K562 (cell line): ENCODE measurements at regions not wholly inside any gene's neighbourhood (a gene's known extent, or its start where the extent isn't known, plus 50 kb on each side); places are given as distances from the start of the nearest gene placed in this dataset.
"Not testable (repeated sequence)": the region's sequence is repeated elsewhere in the genome, so short reads cannot be mapped to it uniquely, and the experiment has no call there.

ENCODE experiments used
- ATAC-seq: fragments of 200-7000 bp; cut with Tn5 transposase; 3 replicates; pipeline ENCODE4 v1.9.1; 2020; ENCODE audit warnings: moderate library complexity
- BruUV-seq: library from RNA; stranded (reverse); fragments of 400-500 nt; replicated peaks from 2 replicates; lab custom pipeline; 2021; lab: Mats Ljungman, UMichigan
- CTCF ChIA-PET: fragments of 300-600 bp; formaldehyde crosslinking; extraction: SDS; loops from one replicate; lab custom pipeline; 2021; ENCODE audit warnings: low intra/inter-chr PET ratio; lab: Yijun Ruan, JAX
- POLR2A ChIA-PET: fragments of 300-600, 350-650 bp; sonication (Branson Sonifier 250); formaldehyde crosslinking; extraction: SDS; loops from one replicate; lab custom pipeline; 2021; ENCODE audit warnings: antibody characterized with exemption, inconsistent platforms; lab: Yijun Ruan, JAX
- DNase-seq, 4 experiments: peaks; one replicate each; pipeline versions ENCODE4 v3.0.0 to v3.0.0-alpha.2; 2011 to 2018; ENCODE audit warnings: low spot score in 3 of 4, mixed read lengths in 3 of 4; ENCODE audit errors: extremely low read depth in 1 of 4
- FAIRE-seq: peaks from 2 replicates; lab custom pipeline; 2011; peaks lifted over from hg19 to GRCh38; lab: Jason Lieb, UNC
- H2AFZ ChIP-seq: 2 replicates; pipeline ENCODE4 v1.6.0; 2011; ENCODE audit warnings: low read depth, low read length, control low read depth, inconsistent platforms
- H3K27ac ChIP-seq: fragments of 200-600 bp; 3 replicates; pipeline ENCODE4 v1.8.0; 2011; ENCODE audit warnings: low read depth, mild to moderate bottlenecking, control low read depth, inconsistent platforms, low read length, moderate library complexity, mixed read lengths; ENCODE audit errors: extremely low read depth
- H3K27me3 ChIP-seq, 2 experiments: fragments of 300-600 bp in 1 of 2; 2 replicates in 1 of 2; 3 replicates in 1 of 2; pipeline versions ENCODE4 v1.6.0 to v1.8.0; 2011; ENCODE audit warnings: inconsistent platforms in 2 of 2, low read length in 2 of 2, mild to moderate bottlenecking in 1 of 2, mixed read lengths in 1 of 2, moderate library complexity in 1 of 2; ENCODE audit not compliant: control insufficient read depth in 2 of 2, insufficient read depth in 2 of 2
- H3K36me3 ChIP-seq: fragments of 300-600 bp; 3 replicates; pipeline ENCODE4 v1.8.0; 2011; ENCODE audit warnings: mild to moderate bottlenecking, low read length, inconsistent platforms; ENCODE audit not compliant: control insufficient read depth, insufficient read depth
- H3K4me1 ChIP-seq, 2 experiments: fragments of 200-600 bp in 1 of 2; replicated peaks in 1 of 2; 2 replicates in 1 of 2; 3 replicates in 1 of 2; pipeline versions ENCODE4 v1.5.1 to v1.8.0; 2011; ENCODE audit warnings: inconsistent platforms in 2 of 2, low read length in 2 of 2, mild to moderate bottlenecking in 1 of 2, mixed read lengths in 1 of 2, moderate library complexity in 1 of 2; ENCODE audit not compliant: control insufficient read depth in 2 of 2, insufficient read depth in 2 of 2
- H3K4me2 ChIP-seq: 2 replicates; pipeline ENCODE4 v1.6.1; 2011; ENCODE audit warnings: low read length, control low read depth, inconsistent platforms, mixed read lengths; ENCODE audit not compliant: insufficient read depth
- H3K4me3 ChIP-seq: fragments of 200-600 bp; sonication (generic), shearing (Covaris generic); 2 replicates; pipeline ENCODE4 v1.5.1; 2016; ENCODE audit warnings: control low read depth, inconsistent platforms
- H3K79me2 ChIP-seq: fragments of 200-600 bp; 3 replicates; pipeline ENCODE4 v1.8.0; 2011; ENCODE audit warnings: low read length, inconsistent platforms; ENCODE audit not compliant: control insufficient read depth, insufficient read depth
- H3K9ac ChIP-seq, 2 experiments: 2 replicates each; pipeline versions ENCODE4 v1.6.0 to v1.6.1; 2011; ENCODE audit warnings: low read depth in 2 of 2, low read length in 2 of 2, control low read depth in 1 of 2, inconsistent platforms in 1 of 2, mild to moderate bottlenecking in 1 of 2, mixed read lengths in 1 of 2; ENCODE audit not compliant: insufficient read depth in 1 of 2
- H3K9me1 ChIP-seq: one replicate; pipeline ENCODE4 v1.6.0; 2011; ENCODE audit warnings: inconsistent platforms, mild to moderate bottlenecking, low read length, moderate library complexity; ENCODE audit not compliant: control insufficient read depth, insufficient read depth
- H3K9me3 ChIP-seq: replicated peaks from 2 replicates; pipeline ENCODE4 v1.5.1; 2011; ENCODE audit warnings: low read depth, low read length, inconsistent platforms; ENCODE audit not compliant: control insufficient read depth, insufficient read depth
- H4K20me1 ChIP-seq: replicated peaks from 2 replicates; pipeline ENCODE4 v1.6.1; 2011; ENCODE audit warnings: low read length, inconsistent platforms, mixed read lengths; ENCODE audit not compliant: control insufficient read depth, insufficient read depth
- WGBS: fragments of 100-300 bp; shearing (Covaris generic); methylation state at CpG from one replicate; pipeline ENCODE4 v1.1.6; 2016; ENCODE audit warnings: low coverage, mixed read lengths; ENCODE audit not compliant: insufficient coverage; ENCODE audit errors: missing lambda C conversion rate; 5-methylcytosine and 5-hydroxymethylcytosine counted together
- in situ Hi-C: fragments of 300-500 bp; cut with MboI; formaldehyde crosslinking; loops from 4 replicates; pipeline ENCODE4 v1.15.0; 2018; ENCODE audit warnings: inconsistent platforms, mixed read lengths
- intact Hi-C: fragments of 100-400 bp; cut with micrococcal nuclease; formaldehyde crosslinking; loops from 2 replicates; pipeline ENCODE4 v1.14.2; 2022

DNA sequence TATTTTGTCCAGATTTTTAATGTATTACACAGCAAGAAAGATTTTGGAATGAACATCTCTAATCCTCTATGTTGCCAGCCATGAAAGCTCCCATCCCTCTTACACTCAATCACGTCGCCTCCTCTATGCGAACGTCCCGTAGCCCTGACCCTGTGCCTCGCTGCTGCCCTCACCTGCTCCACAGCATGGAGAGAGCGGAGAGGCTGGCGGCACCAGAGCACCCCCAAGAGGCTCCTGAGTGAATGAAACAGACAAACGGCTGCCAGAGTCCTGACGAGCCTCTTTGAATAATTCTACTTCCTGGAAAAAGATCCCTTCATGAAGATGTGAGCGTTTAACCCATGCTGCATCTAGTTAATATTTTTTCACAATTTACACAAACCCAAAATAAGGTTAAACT lies 111.1 kb downstream of the GOLGA6L6 start:
- H4K20me1 ChIP-seq, H3K36me3 ChIP-seq, FAIRE-seq, H3K9me3 ChIP-seq, H3K27ac ChIP-seq, POLR2A ChIA-PET, H3K4me2 ChIP-seq, in situ Hi-C loops, H3K9ac ChIP-seq, H3K9me1 ChIP-seq, H3K79me2 ChIP-seq, H3K4me1 ChIP-seq, intact Hi-C loops, DNase-seq, BruUV-seq, H2AFZ ChIP-seq, H3K4me3 ChIP-seq, H3K27me3 ChIP-seq, CTCF ChIA-PET: not testable (repeated sequence)
- WGBS = no CpG with 5 or more reads among the region's 11 CpGs
- peak; percentile 95 for ATAC-seq

DNA sequence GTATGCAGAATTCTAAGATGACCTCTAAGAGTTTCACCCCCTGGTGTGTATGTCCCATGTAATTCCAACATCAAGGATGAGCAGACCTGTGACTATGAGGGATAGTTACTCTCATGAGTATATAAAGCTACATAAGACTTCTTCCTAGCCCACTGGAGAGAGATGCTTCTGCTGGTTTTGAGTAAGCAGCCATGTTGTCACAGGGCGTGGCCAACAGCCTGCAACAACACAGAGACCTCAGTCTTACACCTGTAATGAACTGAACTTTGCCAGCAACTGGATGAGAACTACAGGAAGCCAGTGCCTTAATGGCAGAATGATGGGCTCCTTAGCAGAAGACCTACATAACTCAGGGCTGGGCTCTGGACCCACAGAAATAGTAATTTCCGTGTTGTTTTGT lies 120.9 kb downstream of the GOLGA6L6 start:
- DNase-seq, POLR2A ChIA-PET, H3K27me3 ChIP-seq, H4K20me1 ChIP-seq, BruUV-seq, H3K4me1 ChIP-seq, H3K9me1 ChIP-seq, H3K9me3 ChIP-seq, H3K79me2 ChIP-seq, in situ Hi-C loops, ATAC-seq, H3K36me3 ChIP-seq, H3K27ac ChIP-seq, H3K4me3 ChIP-seq, H2AFZ ChIP-seq, H3K9ac ChIP-seq, CTCF ChIA-PET, intact Hi-C loops, FAIRE-seq, H3K4me2 ChIP-seq: not testable (repeated sequence)
- 7% methylated on average over 2 of the region's 2 CpGs for WGBS

GRCh38 chr15:20416618-20417017 lies 125.0 kb downstream of the GOLGA6L6 start:
- H3K27ac ChIP-seq, H3K9me1 ChIP-seq, H3K79me2 ChIP-seq, H3K4me1 ChIP-seq, H4K20me1 ChIP-seq, H3K36me3 ChIP-seq, DNase-seq, H3K9ac ChIP-seq, CTCF ChIA-PET, H3K4me3 ChIP-seq, H3K4me2 ChIP-seq, H2AFZ ChIP-seq, H3K9me3 ChIP-seq, FAIRE-seq, ATAC-seq, POLR2A ChIA-PET, intact Hi-C loops, BruUV-seq, H3K27me3 ChIP-seq: not testable (repeated sequence)
- in situ Hi-C loops = loop anchor here (5.0 kb wide), 1 partner anchor 1876 kb away; no protein-coding TSS in a partner anchor
- 13% methylated on average over 7 of the region's 7 CpGs for WGBS

DNA sequence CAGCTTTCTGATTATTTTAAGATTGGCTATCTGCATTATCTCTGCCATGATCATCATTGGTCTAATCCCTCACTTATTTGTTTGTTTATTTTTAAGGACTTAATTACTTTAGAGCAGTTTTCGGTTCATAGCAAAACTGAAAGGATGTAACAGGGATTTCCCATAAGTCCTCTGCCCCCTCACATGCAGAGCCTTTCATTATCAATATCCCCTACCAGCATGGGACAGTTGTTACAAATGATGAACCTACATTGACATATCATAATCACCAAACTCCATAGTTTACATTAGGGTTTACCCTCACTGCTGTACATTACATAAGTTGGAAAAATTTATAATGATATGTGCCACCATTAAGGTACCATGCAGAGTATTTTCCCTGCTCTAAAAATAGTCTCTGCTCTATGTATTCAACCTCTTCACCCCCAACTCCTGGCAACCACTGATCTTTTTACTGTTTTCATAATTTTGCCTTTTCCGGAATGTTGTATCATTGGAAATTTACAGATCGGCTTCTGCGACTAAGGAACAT lies 131.9 kb downstream of the GOLGA6L6 start:
- H3K4me3 ChIP-seq, H3K4me1 ChIP-seq, CTCF ChIA-PET, in situ Hi-C loops, H3K27me3 ChIP-seq, H3K9ac ChIP-seq, DNase-seq, H2AFZ ChIP-seq, H3K36me3 ChIP-seq, H3K4me2 ChIP-seq, H3K9me3 ChIP-seq, ATAC-seq, H3K9me1 ChIP-seq, H3K27ac ChIP-seq, H4K20me1 ChIP-seq, BruUV-seq, intact Hi-C loops, FAIRE-seq, H3K79me2 ChIP-seq: not testable (repeated sequence)
- POLR2A ChIA-PET = interaction anchor here (0.6 to 1.6 kb wide), 2 partner anchors 8 to 51 kb away, joined by 3 to 4 read pairs; no protein-coding TSS in a partner anchor
- WGBS = 20% methylated on average over 4 of the region's 4 CpGs
